HUES48 (cell line): ENCODE measurements at regions not wholly inside any gene's neighbourhood (a gene's known extent, or its start where the extent isn't known, plus 50 kb on each side); places are given as distances from the start of the nearest gene placed in this dataset.

Source experiments
- H3K27ac ChIP-seq: one replicate; pipeline ENCODE4 v1.7.0; 2013; ENCODE audit warnings: low read depth, low read length, inconsistent platforms
- H3K27me3 ChIP-seq: 2 replicates; pipeline ENCODE4 v1.6.1; 2013; ENCODE audit warnings: mild to moderate bottlenecking, low read length; ENCODE audit not compliant: control insufficient read depth, insufficient read depth
- H3K36me3 ChIP-seq: 2 replicates; pipeline ENCODE4 v1.6.1; 2013; ENCODE audit warnings: low read length; ENCODE audit not compliant: control insufficient read depth, insufficient read depth
- H3K4me1 ChIP-seq: 2 replicates; pipeline ENCODE4 v1.6.1; 2013; ENCODE audit warnings: mild to moderate bottlenecking, low read length; ENCODE audit not compliant: control insufficient read depth, insufficient read depth
- H3K4me3 ChIP-seq: 2 replicates; pipeline ENCODE4 v1.5.1; 2013; ENCODE audit warnings: mild to moderate bottlenecking, low read depth, low read length
- H3K9ac ChIP-seq: 2 replicates; pipeline ENCODE4 v1.6.1; 2013; ENCODE audit warnings: mild to moderate bottlenecking, low read depth, low read length, moderate library complexity
- H3K9me3 ChIP-seq: 2 replicates; pipeline ENCODE4 v1.6.1; 2013; ENCODE audit warnings: low read length; ENCODE audit not compliant: control insufficient read depth, insufficient read depth

- H3K4me1 ChIP-seq, result peaks cover 12% of the 10 kb centered on the region; the same call in 1 of the 2 replicates
- no peak overlapping the region for H3K9ac ChIP-seq
- H3K4me3 ChIP-seq, result no peak overlapping the region
- peaks cover 7% of the 10 kb centered on the region for H3K9me3 ChIP-seq
- H3K27me3 ChIP-seq, result no peaks in the 10 kb centered on the region
- H3K27ac ChIP-seq, result no peak overlapping the region
- no peaks in the 10 kb centered on the region for H3K36me3 ChIP-seq
Observed at GRCh38 chr1:36624466-36624865, 141.8 kb upstream of the CSF3R start.

- peaks cover 12% of the 10 kb centered on the region; the same call in 1 of the 2 replicates for H3K4me1 ChIP-seq
- H3K27me3 ChIP-seq, result no peaks in the 10 kb centered on the region
- H3K4me3 ChIP-seq, result no peak overlapping the region
- H3K9me3 ChIP-seq, result peaks cover 7% of the 10 kb centered on the region
- no peaks in the 10 kb centered on the region for H3K36me3 ChIP-seq
- H3K9ac ChIP-seq, result no peak overlapping the region
- H3K27ac ChIP-seq, result no peak overlapping the region
Observed at GRCh38 chr1:36622741-36623648, 140.3 kb upstream of the CSF3R start.

DNA sequence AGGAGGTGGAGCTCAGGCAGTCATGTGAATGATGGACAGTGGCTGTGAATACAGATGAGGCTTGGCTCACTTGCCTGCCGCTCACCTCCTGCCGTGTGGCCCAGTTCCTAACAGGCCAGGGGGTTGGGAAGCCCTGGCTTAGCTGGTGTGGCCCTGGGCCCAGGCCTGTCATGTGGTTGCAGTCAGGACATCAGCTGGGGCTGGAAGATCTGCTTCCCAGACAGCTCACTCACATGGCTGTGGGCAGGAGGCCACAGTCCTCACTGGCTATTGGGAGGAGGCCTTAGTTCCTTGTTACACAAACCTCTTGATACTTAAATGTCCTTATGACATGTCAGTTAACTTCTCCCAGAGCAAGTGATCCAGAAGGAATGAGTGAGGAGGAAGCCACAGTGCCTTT lies 138.8 kb upstream of the CSF3R start:
- Histone ChIP-seq H3K4me3 (no peak overlapping the region), H3K27me3 (no peaks in the 10 kb centered on the region), H3K4me1 (peaks cover 12% of the 10 kb centered on the region; the same call in 1 of the 2 replicates), H3K9ac (no peak overlapping the region), H3K27ac (no peak overlapping the region), H3K9me3 (peaks cover 7% of the 10 kb centered on the region), H3K36me3 (no peaks in the 10 kb centered on the region)

GRCh38 chr1:36620142-36620541 lies 137.4 kb upstream of the CSF3R start:
- no peak overlapping the region for H3K27ac ChIP-seq
- H3K4me1 ChIP-seq, result peaks cover 8% of the 10 kb centered on the region; the same call in 1 of the 2 replicates

GRCh38 chr1:36614991-36615390 lies 132.3 kb upstream of the CSF3R start:
- no peaks in the 10 kb centered on the region for H3K4me1 ChIP-seq
- no peak overlapping the region for H3K9ac ChIP-seq
- no peaks in the 10 kb centered on the region for H3K36me3 ChIP-seq
- H3K4me3 ChIP-seq, result no peak overlapping the region
- H3K9me3 ChIP-seq, result no peaks in the 10 kb centered on the region
- H3K27ac ChIP-seq, result no peak overlapping the region
- no peaks in the 10 kb centered on the region for H3K27me3 ChIP-seq

More at GRCh38 chr1:36620142-36620541, 137.4 kb upstream of the CSF3R start:
- Histone ChIP-seq H3K9me3 (peaks cover 7% of the 10 kb centered on the region), H3K4me3 (no peak overlapping the region), H3K36me3 (no peaks in the 10 kb centered on the region), H3K9ac (no peak overlapping the region), H3K27me3 (no peaks in the 10 kb centered on the region)

- H3K27me3 ChIP-seq, result no peaks in the 10 kb centered on the region
- no peaks in the 10 kb centered on the region for H3K36me3 ChIP-seq
- H3K9ac ChIP-seq, result no peak overlapping the region
- H3K4me1 ChIP-seq, result no peaks in the 10 kb centered on the region
- no peak overlapping the region for H3K27ac ChIP-seq
- no peaks in the 10 kb centered on the region for H3K9me3 ChIP-seq
- H3K4me3 ChIP-seq, result no peak overlapping the region
Observed at GRCh38 chr1:36614571-36614970, 131.9 kb upstream of the CSF3R start.

GRCh38 chr1:36613721-36614120 lies 131.0 kb upstream of the CSF3R start:
- H3K4me3 ChIP-seq, result no peak overlapping the region
- H3K4me1 ChIP-seq, result no peaks in the 10 kb centered on the region
- no peaks in the 10 kb centered on the region for H3K36me3 ChIP-seq
- no peak overlapping the region for H3K9ac ChIP-seq
- H3K9me3 ChIP-seq, result no peaks in the 10 kb centered on the region
- no peak overlapping the region for H3K27ac ChIP-seq
- H3K27me3 ChIP-seq, result no peaks in the 10 kb centered on the region

GRCh38 chr1:36612881-36613280 lies 130.2 kb upstream of the CSF3R start:
- Histone ChIP-seq H3K27ac (no peak overlapping the region), H3K9me3 (no peaks in the 10 kb centered on the region), H3K4me1 (no peaks in the 10 kb centered on the region), H3K9ac (no peak overlapping the region), H3K36me3 (no peaks in the 10 kb centered on the region), H3K4me3 (no peak overlapping the region), H3K27me3 (no peaks in the 10 kb centered on the region)

GRCh38 chr1:36612121-36612520 lies 129.4 kb upstream of the CSF3R start:
- Histone ChIP-seq H3K27ac (no peak overlapping the region), H3K4me3 (no peak overlapping the region), H3K9ac (no peak overlapping the region), H3K27me3 (no peaks in the 10 kb centered on the region), H3K9me3 (no peaks in the 10 kb centered on the region), H3K4me1 (no peaks in the 10 kb centered on the region), H3K36me3 (no peaks in the 10 kb centered on the region)

- no peak overlapping the region for H3K9ac ChIP-seq
- no peaks in the 10 kb centered on the region for H3K9me3 ChIP-seq
- H3K4me1 ChIP-seq, result no peaks in the 10 kb centered on the region
- H3K27me3 ChIP-seq, result no peaks in the 10 kb centered on the region
- no peaks in the 10 kb centered on the region for H3K36me3 ChIP-seq
- H3K4me3 ChIP-seq, result no peak overlapping the region
- H3K27ac ChIP-seq, result no peak overlapping the region
Observed at GRCh38 chr1:36609241-36610027, 126.7 kb upstream of the CSF3R start.

DNA sequence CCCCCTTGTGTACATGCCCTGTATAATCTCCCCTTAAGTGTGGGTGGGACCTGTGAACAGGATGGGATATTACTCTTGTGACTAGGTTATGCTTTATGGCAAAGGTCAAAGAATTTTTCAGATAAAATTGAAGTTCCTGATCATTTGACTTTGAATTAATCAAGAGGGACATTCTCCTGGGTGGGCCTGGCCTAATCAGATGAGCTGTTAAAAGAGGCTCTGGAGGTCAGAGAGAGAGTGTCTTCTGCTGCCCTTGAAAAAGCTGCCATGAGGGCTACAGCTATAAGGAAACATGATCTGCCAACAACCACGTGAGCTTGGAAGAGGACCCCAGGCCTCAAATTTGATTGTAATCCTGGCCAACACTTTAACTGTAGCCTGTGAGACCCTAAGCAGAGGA lies 125.6 kb upstream of the CSF3R start:
- Histone ChIP-seq H3K36me3 (no peaks in the 10 kb centered on the region), H3K9me3 (no peaks in the 10 kb centered on the region), H3K9ac (no peak overlapping the region), H3K27me3 (no peaks in the 10 kb centered on the region), H3K27ac (no peak overlapping the region), H3K4me1 (no peaks in the 10 kb centered on the region), H3K4me3 (no peak overlapping the region)
